Activated CD4-positive, alpha-beta T cell treated with anti-CD3 and anti-CD28 coated beads for 4 hours (primary cell): ENCODE measurements at regions not wholly inside any gene's neighbourhood (a gene's known extent, or its start where the extent isn't known, plus 50 kb on each side); places are given as distances from the start of the nearest gene placed in this dataset.

Experiments
- DNase-seq, 2 donors: peaks; one replicate each; pipeline ENCODE4 v3.0.0-alpha.2; 2020

DNA sequence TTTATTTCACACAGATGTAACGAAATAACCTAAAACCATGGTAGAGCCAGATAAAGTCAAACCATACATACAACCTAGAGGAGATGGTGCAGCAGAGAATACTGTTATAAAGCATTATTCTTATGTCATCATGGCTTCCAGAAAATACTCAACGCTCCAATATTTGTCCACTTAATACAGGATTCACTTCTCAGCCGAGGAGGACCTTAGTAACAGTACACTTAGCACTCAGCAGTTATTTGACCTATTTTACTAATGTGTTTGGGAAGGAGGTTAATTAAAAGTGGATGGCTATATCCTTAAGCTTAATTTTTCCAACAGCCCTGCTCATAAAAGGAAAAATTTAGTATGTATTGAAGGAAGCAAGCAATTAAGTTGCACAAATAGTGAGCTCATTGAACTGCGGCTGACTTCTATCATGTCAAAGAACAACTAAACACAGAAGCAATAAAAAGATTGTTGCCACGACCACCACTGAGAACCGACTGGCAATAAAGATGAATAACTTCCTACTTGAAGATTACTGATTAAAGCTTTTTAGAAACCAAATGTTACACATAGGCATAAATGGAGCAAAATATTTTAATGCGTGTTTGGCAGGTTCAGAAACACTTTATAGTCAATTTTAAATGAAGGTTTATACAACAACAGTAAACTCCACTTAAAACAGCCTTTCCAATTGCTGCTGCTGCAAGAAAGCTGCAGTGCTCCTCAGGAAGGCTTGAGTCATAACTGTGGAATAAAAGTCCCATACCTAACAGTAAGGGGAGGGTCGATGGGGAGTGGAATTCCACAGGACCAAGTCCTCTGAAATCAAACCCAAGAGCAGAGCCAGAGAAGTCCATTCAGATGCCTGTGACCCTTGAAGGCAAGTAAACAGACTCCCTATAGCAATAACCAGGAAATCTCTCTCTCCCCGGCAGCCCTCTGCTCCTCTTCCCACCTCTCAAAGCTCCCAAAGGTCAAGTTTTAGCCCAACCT is 218.9 kb upstream of the CDKN3 start:
- no peak for DNase-seq

DNA sequence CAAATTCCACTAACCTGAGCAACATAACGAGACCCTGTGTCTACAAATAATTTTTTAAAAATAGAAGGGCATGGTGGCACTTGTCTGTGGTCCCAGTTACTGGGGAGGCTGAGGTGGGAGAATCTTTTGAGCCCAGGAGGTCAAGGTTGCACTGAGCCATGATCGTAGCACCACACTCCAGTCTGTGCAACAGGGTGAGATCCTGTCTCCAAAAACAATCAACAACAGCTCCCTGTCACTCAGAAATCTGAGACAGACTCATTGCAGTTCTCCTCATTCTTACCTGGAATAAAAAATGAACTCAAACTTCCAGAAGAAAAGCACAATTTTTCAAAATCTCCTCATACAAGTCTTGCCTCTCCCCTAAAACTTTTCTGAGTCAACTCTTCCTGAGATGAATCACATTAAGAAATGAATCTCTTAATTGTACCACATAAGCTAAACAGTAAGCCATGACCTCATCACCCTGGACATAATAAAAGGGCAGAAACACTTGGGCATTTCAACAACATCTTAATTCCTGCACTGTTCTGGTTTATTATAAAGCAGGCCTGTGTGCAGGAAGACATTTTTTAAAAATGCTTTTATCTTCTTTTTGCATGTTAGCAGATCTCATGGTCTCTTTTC is 214.3 kb upstream of the CDKN3 start:
- no peak for DNase-seq

DNA sequence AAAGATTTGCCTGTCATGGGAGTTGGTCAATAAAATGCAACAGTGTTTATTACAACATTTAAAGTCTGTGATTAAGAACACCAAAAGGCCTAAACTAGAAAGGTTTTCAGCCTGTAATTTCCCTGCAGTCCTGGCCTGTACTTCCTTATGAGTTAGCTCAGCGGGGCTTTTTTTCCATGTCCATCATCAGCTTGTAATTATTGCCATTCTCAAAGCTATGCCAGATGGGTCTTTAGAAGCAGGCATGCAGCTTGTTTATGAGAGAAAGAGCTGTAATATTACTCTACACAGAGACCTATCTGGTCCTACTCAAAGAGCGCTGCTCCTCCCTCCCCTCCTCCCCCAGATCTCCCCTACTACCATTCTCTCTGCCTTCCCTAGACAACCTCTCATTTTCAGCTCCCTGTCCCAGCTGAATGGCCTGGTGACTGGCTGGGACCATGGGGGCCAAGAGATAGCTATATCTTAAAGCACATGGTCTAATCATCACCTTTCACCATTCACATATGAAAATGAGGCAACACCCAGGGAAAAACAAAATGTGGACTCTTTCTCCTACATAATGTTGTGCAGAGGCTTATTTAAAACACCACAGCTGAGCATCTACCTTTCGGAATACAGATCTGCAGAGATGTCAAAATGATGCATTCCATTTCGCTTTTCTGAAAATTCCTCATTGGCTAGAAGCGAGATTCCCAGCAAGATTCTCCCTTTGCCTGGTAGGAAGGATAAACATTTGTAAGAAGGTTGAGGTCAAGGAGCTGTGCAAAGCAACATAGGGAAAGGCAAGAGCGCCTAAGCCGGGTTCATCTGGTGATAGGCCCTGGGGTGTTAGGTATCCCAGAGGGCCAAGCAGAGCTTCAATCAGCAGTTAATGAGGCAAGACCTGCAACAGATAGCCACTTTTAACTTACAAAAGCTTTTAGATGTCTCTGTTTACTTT is 209.7 kb upstream of the CDKN3 start:
- no peak for DNase-seq

DNA sequence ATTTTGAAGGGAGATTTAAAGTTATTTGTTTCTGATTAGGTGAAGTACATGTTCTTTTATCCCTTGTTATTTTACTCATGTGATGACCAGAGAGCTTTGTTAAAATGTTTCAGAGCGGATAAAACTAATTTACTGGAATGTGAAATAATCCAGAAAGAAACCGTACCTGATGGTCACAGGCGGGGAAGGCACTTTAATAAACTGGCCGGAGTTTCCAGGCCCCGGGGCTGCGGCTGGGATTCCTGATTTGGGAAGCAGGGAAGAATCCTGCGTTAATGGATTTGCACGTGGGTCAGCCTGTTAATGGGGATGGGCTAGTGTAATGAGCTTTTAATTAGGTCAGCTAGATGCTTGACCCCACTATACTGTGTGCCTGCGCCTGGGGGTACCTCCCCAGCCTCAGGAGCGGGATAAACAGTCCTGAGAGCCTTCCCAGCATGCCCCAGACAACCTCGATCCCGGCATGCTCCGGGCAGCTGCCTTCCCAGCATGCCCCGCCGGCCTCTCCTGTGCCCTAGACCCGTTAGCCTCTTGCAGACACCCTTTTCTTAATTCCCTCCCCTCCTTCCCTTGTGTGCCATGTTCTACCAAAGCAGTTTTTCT is 208.6 kb upstream of the CDKN3 start:
- no peak for DNase-seq

DNA sequence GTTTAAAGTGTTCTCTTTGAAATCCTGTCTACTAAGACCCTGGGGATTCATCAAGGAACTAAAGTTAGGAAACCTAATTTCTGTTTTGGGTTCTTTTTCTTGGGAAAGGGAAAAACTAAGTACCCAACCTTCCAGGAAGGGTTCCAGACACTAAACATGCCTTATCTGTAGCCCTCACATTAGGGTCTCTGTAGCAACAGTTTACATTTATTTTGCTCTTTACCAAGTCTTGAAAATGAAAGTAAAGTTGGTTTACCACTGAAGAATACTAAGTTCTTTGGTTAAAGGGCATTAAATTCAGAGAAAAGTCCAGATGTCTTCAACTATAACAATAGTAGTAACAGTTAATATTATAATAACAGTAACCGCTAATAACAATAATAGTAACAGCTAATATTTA is 207.5 kb upstream of the CDKN3 start:
- no peak for DNase-seq

DNA sequence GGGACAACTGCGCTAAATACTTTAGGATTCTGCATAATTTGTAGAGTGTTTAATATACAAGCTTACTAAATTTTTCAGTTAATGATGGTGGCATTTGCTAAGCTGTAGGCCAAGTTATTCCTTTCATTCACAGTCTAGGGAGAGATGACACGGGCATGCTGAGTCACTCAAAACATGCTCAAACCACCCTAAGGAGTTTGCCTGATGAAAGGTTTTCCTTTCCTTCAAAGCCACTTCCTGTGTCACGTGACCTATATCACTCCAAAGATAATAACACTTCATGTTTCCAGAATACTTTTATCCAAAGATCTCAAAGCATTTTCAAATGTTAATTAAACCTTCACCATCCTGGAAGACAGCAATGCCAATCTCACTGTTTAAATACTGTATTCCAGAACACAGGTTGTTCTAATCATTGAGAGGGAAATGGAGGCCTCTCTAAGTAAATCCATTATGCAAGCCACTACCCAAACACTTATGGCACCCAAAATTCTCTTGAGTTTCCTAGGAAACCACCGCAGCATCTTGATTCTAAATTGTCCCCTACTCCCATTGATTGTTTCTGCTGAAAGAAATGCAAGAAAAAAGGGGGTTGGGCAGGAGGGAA is 207.0 kb upstream of the CDKN3 start:
- DNase-seq = no peak

DNA sequence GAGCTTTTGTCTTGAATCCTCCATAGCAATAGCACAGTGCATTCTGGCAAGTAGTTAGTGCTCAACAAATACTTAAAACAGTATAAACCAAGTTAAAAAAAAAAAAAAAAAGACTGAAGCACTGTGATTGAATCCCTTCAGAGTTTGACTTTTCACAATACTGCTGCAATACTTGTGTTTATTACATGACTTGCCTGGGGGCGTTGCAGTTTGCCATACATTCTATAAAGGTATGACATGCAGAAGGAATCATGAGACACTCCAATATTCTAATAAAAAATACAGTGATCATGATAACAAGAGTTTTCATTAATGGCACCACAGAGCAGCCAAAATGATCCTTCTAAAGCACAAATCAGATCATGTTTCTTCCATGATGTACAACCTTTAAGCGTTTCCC is 205.0 kb upstream of the CDKN3 start:
- no peak for DNase-seq

DNA sequence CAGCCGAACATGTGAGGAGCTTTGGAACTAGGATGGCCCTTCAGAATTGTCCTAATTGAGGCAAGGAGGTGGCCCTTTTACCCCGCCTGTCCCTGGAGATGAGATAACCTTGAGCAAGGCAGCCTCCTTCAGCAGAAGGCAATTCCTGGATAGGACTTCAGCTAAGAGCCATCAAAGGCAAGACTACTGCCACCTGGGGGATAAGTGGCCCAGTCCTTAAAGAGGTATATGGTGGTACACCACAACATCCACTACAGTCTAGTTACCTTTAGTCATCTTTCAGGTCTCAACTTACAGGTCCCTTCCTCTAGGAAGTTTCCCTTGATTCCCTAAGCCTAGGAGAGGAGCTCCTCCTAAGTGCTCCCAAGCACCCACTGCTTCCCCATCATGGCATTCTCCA is 204.2 kb upstream of the CDKN3 start:
- DNase-seq = no peak

DNA sequence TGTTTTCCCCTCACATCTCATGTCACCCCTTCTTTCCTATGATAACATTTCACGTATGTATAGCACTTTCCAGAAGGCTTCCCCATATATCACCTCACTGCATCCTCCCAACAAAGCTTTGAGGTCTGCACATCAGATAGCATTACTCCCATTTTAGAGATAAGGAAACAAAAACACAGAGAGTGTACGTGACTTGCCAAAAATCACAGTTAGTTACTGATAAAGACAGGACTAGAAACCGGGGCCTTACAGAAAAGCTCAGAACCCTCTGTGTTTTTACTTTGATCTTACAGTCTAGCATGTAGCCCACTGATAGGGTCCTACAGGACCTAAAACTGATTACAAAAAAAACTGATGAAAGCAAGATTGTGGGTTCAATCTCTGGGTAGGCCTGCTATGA is 202.9 kb upstream of the CDKN3 start:
- DNase-seq = no peak

DNA sequence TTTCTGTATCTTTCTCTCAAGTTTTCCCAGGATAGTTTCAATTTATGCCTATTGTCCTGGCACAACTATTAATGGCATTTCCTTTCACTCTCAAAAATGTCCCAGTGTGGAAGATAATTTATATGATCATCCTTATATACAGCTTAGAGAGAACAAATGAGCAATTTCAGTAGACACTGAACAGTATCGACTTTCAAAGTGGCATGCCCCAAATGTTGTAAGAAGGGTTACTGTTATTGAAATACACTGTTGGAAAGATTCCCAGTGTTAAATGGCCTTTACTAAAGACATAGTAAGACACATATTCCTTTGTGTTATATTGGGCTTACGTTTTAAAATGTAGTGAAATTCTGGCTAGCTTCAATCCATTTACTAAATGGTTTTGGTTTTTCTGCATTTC is 202.3 kb upstream of the CDKN3 start:
- DNase-seq = no peak

DNA sequence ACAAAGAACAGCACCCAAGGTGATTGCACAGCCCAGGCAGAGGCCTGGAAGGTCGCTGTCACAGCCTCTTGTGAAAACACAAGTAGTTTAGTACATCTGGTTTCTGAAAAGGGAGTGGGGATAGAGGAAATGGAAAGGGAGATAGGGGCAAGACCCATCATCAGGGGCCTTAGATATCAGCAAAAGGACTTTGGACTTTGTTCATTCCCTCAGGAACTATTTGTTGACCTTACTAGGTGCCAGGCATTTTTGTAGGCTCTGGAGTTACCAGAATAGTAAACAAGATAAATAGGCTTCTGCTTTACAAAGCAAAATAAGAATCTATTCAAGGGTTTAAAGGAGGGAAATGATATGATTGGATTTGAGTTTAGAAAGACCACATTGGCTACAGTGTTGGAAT is 199.4 kb upstream of the CDKN3 start:
- DNase-seq = no peak

DNA sequence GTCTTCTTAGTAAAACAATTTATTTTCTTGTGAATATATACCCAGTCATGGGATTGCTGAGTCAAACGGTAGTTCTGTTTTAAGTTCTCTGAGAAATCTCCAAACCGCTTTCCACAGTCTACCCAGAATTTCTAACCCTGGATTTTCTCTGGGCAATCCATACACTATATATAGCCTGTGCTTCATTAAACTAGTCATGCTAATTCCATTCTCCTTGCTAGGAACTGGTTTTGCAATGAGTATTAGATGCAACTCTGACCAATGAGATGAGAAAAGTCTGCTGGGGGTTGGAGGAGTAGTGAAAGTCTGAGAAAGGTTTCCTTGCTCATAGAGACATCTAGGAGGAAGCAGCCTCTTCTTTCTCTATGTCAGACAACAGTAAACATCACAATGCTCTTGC is 196.1 kb upstream of the CDKN3 start:
- no peak for DNase-seq

DNA sequence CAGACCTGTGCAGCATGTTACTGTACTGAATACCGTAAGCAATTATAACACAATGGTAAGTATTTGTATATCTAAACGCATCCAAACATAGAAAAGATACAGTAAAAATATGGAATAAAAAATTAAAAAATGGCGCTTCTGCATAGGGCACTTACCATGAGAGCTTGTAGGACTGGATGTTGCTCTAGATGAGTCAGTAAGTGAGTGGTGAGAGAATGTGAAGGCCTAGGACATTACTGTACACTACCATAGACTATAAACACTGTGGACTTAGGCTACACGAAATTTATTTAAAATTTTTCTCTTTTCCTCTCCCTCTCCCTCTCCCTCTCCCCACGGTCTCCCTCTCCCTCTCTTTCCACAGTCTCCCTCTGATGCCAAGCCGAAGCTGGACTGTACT is 194.5 kb upstream of the CDKN3 start:
- no peak for DNase-seq

DNA sequence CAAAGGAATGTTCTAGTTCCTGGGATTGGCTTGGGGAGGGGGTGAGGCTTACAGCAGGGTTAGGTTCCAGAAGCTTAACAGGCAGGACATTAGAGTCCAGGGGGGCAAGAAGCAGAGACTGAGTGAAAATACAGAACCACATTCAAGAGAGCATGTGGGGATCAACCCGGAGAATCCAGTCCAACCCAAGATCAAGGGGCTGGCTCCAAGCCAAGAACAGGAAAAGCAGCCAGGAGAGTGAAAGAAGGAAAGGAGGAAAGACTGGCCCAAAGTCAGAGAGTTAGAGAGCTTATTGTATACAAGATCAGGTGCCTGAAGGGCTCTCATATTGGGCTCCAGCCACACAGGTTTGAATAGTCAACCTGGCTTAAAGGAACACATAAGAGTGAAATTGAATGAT is 190.3 kb upstream of the CDKN3 start:
- no peak for DNase-seq

DNA sequence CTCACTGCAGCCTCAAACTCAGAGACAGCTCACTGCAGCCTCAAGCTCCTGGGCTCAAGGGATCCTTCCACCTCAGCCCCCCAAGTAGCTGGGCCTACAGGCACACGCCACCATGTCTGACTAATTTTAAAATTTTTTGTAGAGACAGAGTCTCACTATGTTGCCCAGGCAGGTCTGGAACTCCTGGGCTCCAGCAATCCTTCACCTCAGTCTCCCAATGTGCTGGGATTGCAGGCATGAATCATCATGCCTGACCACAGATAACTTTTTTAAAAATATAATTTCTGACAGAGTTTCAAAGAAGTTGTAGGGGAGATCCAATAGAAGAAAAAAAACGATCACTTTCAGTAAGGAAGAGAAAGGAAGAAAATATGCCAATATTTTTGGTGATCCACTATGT is 189.7 kb upstream of the CDKN3 start:
- DNase-seq = no peak

DNA sequence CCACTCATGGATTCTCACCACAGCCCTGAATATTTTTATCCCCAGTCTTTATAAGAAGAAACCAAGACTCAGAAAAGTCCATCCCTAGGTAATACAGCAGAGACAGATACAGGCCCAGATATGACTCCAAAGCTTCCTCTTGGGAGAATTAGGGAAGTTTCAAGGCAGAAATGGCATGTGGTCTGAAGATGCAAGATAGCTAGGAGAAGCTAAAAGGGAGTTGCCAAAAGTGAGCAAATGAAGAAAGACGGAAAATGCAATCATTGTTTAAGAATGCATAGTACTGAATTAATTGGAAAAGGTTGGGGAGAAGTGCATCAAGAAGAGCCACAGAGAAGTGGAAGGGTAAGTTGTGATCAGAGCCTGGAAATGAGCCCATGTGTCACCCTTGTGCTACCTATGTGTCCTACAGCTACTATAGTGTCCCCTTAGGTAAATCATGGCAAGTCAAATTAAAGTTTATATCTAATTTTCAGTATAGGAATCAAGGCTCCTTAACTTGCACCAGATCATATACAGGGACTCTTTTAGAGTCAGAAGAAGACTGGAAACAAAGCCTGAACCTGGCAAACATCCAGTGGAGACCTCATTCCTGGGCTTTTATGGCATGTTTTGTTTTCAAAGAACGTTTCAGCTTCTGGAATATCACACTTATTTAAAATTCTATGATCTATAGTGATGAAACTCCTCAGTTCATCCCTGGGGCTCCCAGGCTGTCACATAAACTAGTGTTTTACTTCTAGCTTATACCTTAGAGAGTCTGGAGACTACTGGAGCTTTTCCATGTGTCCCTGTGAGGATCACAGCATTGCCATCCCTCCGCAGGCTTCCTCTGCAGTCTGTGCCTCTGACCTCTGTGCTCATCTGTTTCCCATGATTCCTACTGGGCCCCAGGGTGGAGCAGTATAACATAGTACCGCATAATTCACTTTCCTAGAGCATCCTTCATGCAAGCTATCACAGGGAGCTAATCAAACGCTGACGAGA is 189.0 kb upstream of the CDKN3 start:
- DNase-seq = no peak

DNA sequence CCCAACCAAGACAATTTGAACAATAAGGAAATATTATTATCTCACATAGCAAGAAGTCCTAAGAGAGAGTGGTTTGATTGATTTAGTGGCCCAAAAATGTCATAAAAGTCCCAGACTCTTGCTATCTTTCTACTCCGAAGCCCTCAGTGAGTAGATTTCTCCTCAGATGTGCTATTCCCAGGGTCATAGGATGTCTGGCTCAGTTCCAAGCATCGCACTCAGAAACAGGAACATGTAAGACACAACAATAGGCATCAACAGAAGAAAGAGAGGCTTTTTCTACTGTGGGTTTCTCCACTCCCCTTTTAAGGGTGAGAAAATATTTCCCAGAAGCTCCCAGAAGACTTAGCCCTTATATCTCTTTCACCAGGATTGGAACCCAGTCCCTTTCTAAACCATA is 188.1 kb upstream of the CDKN3 start:
- DNase-seq = no peak

DNA sequence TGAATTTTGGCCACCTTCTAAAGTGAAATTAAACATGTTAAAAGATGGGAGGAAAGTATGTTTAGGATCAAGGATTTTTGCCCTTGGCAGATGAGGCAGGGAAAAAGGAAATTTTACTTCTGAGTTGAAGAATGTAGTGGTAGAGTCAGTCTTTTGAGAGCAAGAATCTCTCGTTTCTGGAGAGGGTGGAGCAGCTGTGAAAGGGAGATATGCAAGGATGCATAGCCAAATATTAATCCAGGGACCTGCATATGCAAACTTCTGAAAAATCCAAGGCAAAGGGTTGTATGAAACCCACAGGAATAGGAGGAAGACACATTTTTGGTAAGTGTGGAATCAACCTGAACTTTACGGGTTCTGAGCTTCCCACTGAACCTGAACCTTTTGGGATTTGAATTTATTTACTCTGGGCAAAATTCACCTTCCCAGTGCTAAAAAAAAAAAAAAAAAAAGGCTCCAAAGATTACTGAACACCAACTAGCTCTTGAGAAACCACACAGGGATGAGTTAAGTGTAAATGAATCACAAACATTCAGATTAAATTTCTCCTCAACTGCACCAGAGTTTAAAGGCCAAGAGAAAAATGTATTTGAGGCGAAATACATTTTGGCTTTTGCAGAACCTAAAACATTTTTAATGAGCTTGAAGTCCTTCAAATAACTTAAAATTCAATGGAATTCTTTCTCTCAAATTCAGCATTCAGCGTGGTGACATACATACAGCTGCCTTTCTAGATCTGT is 187.1 kb upstream of the CDKN3 start:
- DNase-seq = no peak

DNA sequence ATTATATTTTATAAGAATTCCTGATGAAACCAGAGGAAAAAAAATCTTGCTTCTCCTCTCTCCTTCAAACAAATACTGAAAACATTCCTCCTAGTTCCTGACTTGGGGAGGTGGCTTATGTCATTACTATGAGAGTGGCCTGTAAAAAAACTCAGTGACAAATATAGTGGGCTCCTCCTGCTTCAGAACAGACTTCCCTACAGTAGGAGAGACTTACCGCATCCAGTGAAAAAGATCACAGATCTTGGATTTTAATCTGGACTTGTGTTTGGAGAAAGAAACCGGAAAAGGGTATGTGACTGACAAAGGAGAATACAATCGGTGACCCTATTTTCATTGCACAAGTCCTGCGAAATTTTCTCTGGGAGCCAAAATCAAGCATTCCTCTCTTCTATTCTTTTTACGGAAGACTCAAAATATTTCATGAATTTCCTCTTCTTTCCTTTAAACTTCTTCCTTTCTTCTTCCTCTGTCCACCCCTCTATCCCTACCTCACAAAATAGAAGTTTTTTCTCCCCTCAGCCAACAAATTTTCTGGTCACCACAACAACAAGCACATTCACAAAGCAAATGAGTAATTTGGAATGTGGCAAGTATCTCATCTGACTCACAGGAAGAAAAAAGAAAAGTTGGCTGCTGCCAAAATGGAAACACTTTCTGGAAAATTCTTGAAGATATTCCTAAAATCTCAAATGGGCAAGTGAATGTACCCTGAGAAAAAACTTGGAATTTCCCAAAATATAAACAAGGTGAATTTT is 185.1 kb upstream of the CDKN3 start:
- DNase-seq = no peak

DNA sequence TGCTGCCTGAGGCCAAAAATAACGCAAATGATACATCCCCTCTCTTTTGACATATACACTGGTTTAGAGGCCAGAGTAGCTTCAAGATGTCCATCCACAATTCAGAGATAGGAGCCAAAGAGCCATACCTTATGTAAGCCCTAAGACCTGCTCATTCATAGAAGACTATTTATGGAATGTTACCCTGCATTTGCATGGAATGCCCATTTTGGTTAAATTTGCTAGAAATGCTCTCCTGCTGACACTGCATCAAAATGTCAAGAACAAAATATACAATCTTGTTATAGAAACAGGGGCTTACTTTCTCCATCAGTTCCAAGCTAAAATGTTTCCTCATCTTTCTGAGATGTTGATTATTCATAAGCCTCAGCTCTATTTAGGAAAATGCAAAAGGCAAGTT is 183.3 kb upstream of the CDKN3 start:
- no peak for DNase-seq
